KMS-11 (cell line): ENCODE measurements at regions not wholly inside any gene's neighbourhood (a gene's known extent, or its start where the extent isn't known, plus 50 kb on each side); places are given as distances from the start of the nearest gene placed in this dataset.

ENCODE experiments used
- H2AFZ ChIP-seq: fragments of 200-600 bp; sonication (generic); 2 replicates; pipeline ENCODE4 v1.6.1; 2016; ENCODE audit warnings: antibody characterized with exemption, mixed run types, low read depth
- H3K27ac ChIP-seq: fragments of 200-600 bp; sonication (generic); 2 replicates; pipeline ENCODE4 v1.6.1; 2016; ENCODE audit warnings: mild to moderate bottlenecking, mixed run types
- H3K27me3 ChIP-seq: fragments of 200-600 bp; sonication (generic); 2 replicates; pipeline ENCODE4 v1.6.1; 2017; ENCODE audit warnings: mild to moderate bottlenecking, low read depth, mixed run types, moderate library complexity; ENCODE audit not compliant: insufficient read depth
- H3K36me3 ChIP-seq: fragments of 200-600 bp; sonication (generic); 2 replicates; pipeline ENCODE4 v1.6.1; 2017; ENCODE audit warnings: mild to moderate bottlenecking, mixed run types; ENCODE audit not compliant: insufficient read depth
- H3K4me1 ChIP-seq: fragments of 200-600 bp; sonication (generic); 2 replicates; pipeline ENCODE4 v1.6.1; 2016; ENCODE audit warnings: mild to moderate bottlenecking, low read depth, mixed run types; ENCODE audit not compliant: poor library complexity, severe bottlenecking
- H3K4me2 ChIP-seq: fragments of 200-600 bp; sonication (generic); 2 replicates; pipeline ENCODE4 v1.7.0; 2016; ENCODE audit warnings: mild to moderate bottlenecking, mixed run types
- H3K4me3 ChIP-seq: fragments of 200-600 bp; sonication (generic); IDR thresholded peaks from 2 replicates; pipeline ENCODE4 v1.6.1; 2017; ENCODE audit warnings: low read depth, low read length, mixed read lengths; ENCODE audit not compliant: insufficient read depth
- H3K79me2 ChIP-seq: fragments of 200-600 bp; sonication (generic); 2 replicates; pipeline ENCODE4 v1.6.1; 2016; ENCODE audit warnings: low read depth, mixed run types; ENCODE audit not compliant: insufficient read depth
- H3K9ac ChIP-seq: fragments of 200-600 bp; sonication (generic); 2 replicates; pipeline ENCODE4 v1.6.1; 2016; ENCODE audit warnings: mild to moderate bottlenecking, mixed run types
- H4K20me1 ChIP-seq: fragments of 200-600 bp; sonication (generic); 2 replicates; pipeline ENCODE4 v1.6.1; 2016; ENCODE audit warnings: mild to moderate bottlenecking, mixed run types; ENCODE audit not compliant: insufficient read depth
- TF ChIP-seq, protein P1 (sequence below): fragments of 200-600 bp; sonication (generic); conservative IDR thresholded peaks from 2 replicates; pipeline ENCODE4 v1.6.1; 2017; ENCODE audit warnings: low read depth, mild to moderate bottlenecking, antibody characterized with exemption, low read length, moderate library complexity, mixed read lengths

- Histone ChIP-seq H2AFZ (no peak overlapping the region), H3K36me3 (no peaks in the 10 kb centered on the region), H3K27ac (no peak overlapping the region), H3K4me3 (no peak overlapping the region), H3K79me2 (no peaks in the 10 kb centered on the region), H3K4me2 (no peak overlapping the region), H3K4me1 (no peaks in the 10 kb centered on the region), H3K27me3 (no peaks in the 10 kb centered on the region), H4K20me1 (no peaks in the 10 kb centered on the region), H3K9ac (no peak overlapping the region)
- TF ChIP-seq, protein P1, sequence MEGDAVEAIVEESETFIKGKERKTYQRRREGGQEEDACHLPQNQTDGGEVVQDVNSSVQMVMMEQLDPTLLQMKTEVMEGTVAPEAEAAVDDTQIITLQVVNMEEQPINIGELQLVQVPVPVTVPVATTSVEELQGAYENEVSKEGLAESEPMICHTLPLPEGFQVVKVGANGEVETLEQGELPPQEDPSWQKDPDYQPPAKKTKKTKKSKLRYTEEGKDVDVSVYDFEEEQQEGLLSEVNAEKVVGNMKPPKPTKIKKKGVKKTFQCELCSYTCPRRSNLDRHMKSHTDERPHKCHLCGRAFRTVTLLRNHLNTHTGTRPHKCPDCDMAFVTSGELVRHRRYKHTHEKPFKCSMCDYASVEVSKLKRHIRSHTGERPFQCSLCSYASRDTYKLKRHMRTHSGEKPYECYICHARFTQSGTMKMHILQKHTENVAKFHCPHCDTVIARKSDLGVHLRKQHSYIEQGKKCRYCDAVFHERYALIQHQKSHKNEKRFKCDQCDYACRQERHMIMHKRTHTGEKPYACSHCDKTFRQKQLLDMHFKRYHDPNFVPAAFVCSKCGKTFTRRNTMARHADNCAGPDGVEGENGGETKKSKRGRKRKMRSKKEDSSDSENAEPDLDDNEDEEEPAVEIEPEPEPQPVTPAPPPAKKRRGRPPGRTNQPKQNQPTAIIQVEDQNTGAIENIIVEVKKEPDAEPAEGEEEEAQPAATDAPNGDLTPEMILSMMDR, result no peak
Observed at GRCh38 chrX:6674734-6675133, 139.8 kb upstream of the VCX3A start.

DNA sequence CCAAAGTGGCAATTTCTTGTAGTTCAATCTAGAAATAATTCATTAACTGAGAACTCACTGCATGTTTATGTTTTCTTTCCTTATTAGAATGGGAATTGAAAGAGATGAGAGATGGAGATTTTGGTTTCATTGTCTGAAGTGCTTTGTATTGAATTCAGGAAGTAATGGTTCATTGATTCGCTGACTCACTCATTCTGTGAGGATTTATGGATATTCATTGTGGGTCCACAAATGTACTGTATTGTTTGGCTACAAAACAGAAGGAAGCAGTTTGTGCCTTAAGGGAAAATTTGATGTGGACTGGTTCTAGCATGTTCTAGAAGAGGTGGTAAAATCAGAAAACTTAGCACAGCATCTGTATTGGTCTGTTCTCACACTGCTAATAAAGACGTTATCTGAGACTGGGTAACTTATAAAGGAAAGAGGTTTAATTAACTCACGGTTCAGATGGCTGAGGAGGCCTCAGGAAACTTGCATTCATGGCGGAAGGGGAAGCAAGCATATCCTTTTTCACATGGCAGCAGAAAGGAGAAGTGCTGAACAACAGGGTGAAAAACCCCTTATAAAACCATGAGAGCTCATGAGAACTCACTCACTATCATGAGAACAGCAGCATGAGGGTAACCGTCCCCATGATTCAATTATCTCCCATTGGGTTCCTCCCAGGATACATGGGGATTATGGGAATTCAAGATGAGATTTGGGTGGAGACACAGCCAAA lies 132.3 kb upstream of the VCX3A start:
- Histone ChIP-seq H3K4me3 (no peak overlapping the region), H3K4me2 (no peak overlapping the region), H3K27me3 (no peaks in the 10 kb centered on the region), H4K20me1 (no peaks in the 10 kb centered on the region), H3K27ac (no peak overlapping the region), H3K9ac (no peak overlapping the region), H3K4me1 (no peaks in the 10 kb centered on the region), H3K36me3 (no peaks in the 10 kb centered on the region), H2AFZ (no peak overlapping the region), H3K79me2 (no peaks in the 10 kb centered on the region)
- TF ChIP-seq, protein P1, result no peak

DNA sequence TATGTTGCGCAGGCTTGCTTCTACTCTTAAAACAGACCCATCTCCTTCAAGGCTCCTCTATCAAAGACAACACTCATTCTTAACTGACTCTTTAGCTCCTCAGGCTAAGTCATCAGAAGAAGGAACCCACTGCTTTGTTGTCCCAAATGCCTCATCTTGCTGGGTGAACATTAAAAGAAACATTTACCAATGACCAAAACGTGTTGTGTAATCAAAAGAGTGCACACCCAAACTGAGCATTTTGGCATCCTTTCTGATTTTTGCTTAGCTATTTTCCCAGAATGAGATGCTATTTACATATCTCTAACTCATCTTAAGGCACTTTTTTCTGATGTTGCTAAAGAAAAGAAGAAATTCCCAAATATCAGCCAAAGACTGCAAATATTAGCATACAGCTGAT lies 131.7 kb upstream of the VCX3A start:
- Histone ChIP-seq H3K36me3 (no peaks in the 10 kb centered on the region), H3K4me2 (no peak overlapping the region), H2AFZ (no peak overlapping the region), H4K20me1 (no peaks in the 10 kb centered on the region), H3K79me2 (no peaks in the 10 kb centered on the region), H3K27ac (no peak overlapping the region), H3K4me3 (no peak overlapping the region), H3K4me1 (no peaks in the 10 kb centered on the region), H3K9ac (no peak overlapping the region), H3K27me3 (no peaks in the 10 kb centered on the region)
- TF ChIP-seq, protein P1, result no peak

GRCh38 chrX:6661736-6662135 lies 126.8 kb upstream of the VCX3A start:
- H3K27me3 ChIP-seq, result no peaks in the 10 kb centered on the region
- no peaks in the 10 kb centered on the region for H3K79me2 ChIP-seq
- no peak overlapping the region for H3K27ac ChIP-seq
- no peak overlapping the region for H3K4me3 ChIP-seq
- H3K4me1 ChIP-seq, result no peaks in the 10 kb centered on the region
- no peaks in the 10 kb centered on the region for H3K36me3 ChIP-seq
- no peaks in the 10 kb centered on the region for H4K20me1 ChIP-seq
- H3K4me2 ChIP-seq, result no peak overlapping the region
- TF ChIP-seq, protein P1, result no peak
- H2AFZ ChIP-seq, result no peak overlapping the region
- no peak overlapping the region for H3K9ac ChIP-seq
